Stimulated activated CD8-positive, alpha-beta memory T cell treated with anti-CD3 and anti-CD28 coated beads, Interleukin-4, amount 100 ng/mL, for 24 hours (primary cell): ENCODE measurements at regions not wholly inside any gene's neighbourhood (a gene's known extent, or its start where the extent isn't known, plus 50 kb on each side); places are given as distances from the start of the nearest gene placed in this dataset.

Experiments
- DNase-seq: peaks from one replicate; pipeline ENCODE4 v3.0.0-alpha.2; 2020; ENCODE audit warnings: low read depth

DNA sequence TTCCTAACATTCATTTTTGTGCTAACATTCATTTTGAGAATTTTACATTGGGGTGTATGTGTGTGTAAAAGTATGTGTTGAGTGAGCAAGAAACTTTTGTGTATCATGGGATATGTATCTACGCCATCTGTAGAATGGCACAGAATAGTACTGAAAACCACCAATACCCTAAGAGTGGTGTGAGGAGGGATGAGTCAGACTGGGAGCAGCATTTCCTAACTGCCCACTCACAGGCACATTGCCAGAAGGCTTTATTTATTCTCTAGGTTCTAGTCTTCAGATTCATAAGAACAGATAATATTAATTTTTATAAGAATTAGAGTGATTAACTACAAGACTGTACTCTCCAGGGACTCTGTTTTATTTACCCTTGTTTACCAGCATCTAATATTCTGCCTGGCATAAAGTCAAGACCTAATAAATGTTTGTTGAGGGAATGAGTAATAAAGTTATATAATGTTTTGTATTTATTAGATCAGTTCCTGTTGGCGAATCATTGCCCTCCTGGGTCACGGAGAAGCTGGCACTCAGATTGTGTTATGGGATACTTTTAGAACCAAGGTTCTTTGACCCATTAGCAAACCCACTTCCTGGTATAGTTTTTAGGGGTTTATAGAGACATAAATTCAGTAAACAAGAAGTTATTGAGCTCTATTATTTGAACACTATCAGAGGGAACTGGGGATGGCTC lies 159.1 kb upstream of the PPP2R2B start:
- no peak for DNase-seq

DNA sequence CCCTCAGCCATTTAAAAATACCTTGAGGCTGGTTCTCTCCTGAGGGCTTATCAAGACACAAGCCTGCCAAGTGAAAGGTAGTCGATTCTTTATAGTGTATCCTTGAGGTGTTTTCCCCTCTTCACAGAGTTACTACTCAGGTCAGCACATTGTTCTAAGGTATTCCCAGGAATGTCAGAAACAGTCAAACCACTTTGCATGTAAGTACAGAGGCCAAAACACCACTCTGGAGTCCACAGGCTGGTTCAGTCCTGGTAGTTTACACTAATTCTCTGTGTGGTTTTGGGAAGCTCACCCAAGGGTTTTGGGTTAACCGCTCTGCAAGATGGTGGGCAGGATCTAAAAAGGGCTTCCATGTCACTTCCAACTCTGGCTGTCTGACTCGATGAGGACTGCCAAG lies 162.3 kb upstream of the PPP2R2B start:
- no peak for DNase-seq

DNA sequence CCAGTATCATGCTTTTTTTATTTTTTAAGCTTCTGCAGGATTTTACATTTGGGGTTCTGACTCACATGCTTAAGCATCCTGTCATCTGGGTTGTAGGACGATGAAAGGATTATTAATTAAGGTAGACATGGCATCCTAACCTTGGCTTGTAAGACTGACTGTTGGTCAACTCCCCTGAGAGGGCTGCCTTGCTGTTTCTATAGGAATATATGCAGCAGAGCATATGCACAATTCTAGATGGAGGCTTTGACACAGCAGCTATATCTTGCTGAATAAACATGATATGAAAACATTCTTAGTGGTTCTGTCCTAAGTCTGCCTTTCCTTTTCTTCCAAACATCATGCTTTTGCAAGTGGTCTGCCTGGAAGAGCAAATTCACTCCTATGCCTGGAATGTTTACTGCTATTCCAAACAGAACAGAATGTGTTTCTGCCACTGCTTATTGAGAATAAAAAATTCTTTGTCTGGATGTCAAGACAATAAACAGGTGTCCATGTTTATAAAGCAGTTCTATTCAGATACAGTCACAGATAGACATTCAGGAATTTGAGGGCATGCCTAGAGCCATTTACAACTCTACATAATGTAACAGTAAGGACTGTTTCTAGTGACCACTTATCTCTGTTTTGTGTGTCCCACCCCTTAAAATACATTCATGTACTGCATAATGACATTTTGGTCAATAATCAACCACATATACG lies 166.2 kb upstream of the PPP2R2B start:
- DNase-seq = no peak

DNA sequence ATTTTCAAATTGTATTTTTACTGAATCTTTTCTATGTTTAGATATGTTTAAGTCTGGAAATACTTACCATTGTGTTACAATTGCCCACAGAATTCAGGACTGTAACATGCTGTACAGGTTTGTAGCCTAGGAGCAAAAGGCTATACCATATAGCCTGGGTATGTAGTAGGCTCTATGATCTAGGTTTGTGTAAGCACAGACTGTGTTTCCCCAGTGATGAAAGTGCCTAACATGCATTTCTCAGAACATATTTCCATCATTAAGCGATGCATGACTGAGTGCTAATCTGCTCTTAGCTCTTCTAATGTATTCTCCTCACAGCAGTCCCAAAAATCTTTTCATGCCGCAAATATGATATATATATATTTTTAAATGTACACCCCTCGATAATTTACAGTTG lies 166.7 kb upstream of the PPP2R2B start:
- DNase-seq = no peak

DNA sequence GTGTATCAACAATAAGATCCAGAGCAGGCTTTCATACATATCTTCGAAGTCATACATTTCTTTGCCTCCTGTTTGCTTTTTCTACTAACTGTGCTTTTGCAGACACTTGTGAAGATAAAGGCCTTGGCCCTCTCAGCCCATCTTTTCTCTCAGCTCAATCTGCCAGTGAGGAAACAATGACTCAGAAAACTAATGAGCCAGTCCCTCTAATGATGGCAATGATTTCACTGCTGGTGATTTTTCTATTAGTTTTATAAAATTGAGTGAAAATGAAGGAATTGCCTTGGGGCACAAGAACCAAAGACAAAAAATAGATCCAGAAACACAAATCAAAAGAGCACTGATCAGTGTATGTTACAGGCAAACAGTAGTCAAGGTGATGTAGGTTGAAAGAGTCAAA lies 167.7 kb upstream of the PPP2R2B start:
- no peak for DNase-seq

DNA sequence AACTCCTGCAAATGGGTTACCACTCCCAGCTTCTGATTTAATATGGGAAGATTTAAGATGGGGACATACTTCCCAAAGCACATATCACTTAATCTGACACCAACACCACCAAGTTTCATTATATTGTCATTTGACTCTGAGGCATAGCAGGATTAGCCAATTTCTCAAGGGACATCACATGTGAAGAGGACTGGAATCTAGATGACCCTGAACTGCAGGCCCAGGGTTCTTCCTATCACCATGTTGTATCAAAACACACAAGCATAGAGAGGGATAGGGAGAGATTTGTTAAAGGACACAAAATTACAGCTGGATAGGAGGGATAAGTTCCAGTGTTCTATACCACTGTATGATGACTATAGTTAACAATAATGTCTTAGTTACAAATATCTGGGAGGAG lies 168.3 kb upstream of the PPP2R2B start:
- no peak for DNase-seq

DNA sequence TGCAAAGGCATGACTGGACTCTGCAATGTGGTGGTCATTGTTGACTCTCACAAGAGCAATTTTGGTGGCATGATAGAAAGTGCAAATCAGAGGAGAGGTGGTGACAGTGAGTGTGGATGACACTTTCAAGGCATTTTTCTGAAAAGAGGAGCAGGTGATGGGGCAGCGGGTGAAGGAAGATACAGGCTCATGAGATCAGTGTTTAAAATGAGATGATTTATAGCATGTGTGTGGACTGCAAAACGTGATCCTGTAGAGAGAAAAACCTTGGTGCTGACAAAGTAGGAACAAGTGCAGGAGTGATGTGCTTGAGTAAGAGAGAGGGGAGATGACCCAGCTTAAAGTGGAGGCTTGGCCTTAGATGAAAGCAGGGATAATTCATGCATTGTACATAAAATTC lies 171.2 kb upstream of the PPP2R2B start:
- no peak for DNase-seq

DNA sequence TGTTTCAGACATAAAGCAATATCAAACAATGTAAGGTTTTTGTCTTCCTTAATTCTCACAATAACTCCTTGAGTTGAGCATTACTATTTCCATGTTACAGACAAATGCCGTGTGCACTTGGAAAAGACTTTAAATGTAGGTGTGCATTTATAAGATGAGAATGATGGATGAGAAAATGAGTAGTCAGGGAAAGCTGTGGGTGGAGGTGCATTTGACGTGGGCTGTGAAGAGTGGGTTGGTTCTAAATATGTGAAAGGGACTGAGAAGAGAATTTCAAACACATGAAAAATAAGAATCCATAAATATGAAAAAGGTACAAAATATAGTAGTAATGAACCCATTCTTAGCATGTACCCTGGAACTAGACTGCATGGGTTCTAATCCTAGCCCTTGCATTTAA lies 171.6 kb upstream of the PPP2R2B start:
- DNase-seq = no peak

DNA sequence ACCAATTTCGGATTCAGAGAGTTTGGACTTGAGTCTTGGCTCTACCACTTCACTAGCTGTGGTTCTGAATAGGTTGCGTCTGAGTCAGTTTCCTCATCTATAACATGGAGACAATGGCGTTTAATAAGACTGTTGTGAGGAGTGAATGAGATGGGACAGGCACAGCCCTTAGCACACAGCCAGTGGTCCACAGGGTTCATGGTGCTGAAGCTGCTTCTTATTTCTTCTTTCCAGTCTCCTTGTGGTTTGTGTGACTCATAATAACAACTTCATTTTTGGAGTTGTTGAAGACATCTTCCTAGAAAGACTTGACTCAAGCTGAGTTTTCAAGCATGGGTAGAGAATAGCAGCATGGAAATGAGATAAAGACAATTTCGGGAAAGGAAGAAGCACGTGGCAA lies 172.6 kb upstream of the PPP2R2B start:
- no peak for DNase-seq

DNA sequence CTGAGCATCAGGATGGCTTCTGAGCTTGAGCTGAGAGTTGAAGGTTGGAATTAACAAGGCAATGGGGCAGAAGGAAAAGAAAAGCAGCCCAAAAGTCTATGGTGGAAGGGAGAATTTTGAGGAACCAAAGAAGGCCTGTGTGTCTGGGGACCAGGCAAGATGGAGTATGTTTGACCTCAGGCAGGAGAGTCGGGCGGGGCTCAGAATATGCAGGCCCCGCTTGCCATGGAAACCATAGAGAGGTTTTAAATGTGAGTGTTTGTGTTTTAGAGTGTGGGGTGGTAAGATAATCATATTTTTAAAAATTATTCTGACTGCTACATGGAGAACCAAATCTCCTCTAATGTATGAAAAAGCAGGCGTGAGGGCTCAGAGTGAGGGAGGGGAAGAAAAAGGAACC lies 174.0 kb upstream of the PPP2R2B start:
- no peak for DNase-seq

DNA sequence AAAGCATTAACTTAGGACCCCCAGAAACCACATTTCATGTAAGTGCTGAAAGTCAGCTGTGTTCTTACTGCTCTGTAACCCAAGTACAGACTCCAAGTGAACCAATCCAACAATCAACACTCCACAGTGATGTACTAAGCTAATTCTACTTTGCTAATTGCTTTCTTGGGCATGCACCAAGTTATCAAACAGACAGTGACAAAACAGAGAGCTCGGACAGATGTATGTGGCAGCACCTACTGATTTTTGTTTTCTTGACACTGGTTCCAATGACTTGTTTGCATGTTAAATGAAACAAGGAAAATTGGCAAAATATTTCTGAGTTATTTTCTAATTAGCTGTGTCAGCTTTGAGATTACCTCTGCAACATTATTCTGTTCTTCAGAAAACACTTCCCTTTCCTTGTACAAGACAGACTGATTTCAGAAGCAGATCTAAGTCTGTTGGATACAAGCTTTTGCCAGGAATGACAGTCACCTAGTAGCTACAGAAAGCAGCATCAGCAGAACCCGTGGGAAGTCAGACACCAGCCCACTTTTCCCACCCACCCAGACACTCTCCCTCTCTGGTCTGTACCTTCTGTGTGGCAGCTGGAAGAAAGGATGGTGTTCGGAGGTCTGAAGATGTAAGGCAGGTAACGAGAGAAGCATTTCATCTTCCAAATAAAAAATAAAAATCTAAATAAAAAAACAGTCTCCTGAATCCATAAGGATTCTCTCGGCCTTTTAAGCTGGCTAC lies 176.7 kb upstream of the PPP2R2B start:
- no peak for DNase-seq

DNA sequence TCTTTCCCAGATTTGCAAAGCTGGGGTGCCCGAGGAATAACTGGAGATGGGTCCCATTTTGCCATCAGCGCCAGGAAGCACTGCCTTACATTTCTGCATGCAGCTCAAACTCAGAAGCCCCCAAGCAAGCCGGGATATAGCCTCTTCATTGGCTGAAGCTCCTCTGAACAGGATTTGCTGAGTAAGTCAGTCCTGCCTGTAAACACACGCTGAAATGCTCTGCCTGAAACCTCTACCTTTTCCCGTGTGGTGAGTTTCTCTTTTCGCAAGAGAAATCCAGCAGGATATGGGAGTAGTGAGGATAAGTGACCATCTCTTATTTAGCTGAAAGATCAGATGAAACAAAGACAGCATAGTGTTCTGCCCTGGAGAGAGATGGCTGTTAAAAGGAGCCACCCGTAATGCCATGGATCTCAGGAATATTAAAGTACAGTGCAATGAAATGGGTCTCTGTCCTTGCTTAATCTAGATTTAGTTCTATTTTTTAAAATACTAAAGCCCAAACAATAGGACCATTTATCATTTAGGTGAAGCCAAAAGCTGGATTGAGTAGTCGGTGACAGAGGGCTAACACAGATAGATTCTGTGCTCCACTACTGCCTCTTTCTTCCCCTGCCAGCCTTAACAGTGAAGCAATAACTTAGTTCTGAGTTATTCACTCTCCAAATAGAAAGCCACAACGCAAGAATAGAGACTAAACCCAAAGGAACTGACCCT lies 177.5 kb upstream of the PPP2R2B start:
- no peak for DNase-seq

DNA sequence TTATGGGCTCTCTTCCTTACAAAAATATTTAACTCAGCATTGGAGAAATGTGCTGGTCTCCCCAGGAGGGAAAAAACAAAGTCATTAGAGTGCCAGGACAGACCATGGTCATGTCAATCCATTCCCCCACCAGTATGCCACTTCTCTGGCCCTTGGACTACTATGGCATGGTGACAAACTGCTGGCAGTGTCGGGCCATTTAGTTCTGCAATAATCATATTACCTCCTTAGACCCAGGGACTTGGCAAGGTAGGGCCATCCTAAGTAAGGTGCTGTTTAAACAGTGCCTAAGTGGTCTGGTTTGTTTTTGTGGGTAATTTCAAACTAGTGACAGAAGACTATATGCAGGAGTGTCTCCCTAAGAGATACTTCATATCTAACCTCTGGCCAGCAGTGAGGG lies 177.8 kb upstream of the STK32A start:
- no peak for DNase-seq

DNA sequence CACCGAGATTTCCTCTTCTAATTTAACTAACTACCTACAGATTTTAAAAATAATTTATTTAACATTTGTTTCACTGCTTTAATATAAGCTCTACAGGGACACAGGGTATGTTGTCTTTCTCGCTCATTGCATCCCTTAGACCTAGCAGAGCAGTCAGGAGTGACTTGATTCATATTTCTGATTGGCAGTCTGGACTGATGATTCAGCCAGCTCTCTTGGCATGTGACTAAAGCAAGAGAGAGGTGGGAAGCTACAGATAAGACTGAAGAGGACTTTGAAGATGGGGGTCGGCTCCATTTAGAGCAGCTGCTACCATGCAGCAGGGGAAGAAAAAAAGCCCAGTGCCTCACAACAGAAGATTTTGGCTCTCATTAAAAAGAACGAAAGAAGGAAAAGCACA lies 173.4 kb upstream of the STK32A start:
- DNase-seq = no peak

DNA sequence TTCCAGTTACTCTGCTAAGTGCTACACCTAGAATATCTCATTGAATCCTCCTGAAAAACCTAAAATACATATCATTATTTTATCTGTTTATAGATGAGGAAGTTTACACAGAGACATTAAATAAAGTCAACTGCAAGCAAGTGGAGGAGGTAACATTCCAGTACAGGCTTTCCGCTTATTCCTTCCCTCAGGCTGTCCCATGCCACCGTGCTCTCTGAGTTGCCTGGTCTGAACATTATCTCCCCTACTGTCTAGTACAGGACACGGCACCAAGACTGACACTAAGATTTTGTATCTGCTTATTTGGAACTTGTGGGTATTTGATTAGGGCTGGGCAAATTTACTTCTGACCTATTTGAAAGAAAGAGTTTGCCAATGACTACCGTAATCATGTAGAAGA lies 172.4 kb upstream of the STK32A start:
- no peak for DNase-seq

DNA sequence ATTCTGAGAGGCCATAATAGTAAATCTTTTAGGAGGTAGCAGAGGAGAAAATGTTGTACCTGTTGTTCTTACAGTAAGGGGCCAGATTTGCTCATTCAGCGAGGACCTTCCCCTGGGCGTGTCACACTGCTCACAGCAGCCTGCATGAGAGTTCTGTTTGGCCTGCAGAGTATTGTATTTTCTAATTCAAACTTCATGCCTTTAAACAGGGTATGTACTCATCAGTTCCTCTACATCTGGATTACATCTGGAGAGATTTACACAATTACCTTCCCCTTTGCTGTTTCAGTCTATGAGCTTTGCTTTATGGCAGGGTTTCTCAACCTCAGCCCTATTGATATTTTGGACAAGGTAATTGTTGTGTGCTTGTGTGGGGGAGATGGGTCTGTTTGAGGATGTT lies 170.9 kb upstream of the STK32A start:
- no peak for DNase-seq

DNA sequence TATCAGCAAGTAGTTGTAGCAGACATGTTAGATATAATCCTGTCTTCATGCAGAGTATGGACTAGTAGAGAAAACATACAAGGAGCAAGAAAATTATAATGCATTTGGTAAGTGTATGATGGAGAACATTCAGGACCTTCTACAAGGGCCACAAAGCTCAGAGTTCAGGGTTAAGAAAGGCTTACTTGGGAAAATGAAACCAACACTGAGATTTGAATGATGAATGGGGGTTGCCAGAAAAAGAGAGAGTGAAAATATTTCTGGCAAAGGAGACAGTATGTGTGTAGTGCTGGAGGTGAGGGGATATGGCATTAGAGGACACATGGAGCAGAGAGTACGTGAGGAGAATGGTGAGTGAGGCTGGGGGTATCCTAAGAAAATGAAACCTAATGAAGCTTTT lies 169.8 kb upstream of the STK32A start:
- DNase-seq = no peak

DNA sequence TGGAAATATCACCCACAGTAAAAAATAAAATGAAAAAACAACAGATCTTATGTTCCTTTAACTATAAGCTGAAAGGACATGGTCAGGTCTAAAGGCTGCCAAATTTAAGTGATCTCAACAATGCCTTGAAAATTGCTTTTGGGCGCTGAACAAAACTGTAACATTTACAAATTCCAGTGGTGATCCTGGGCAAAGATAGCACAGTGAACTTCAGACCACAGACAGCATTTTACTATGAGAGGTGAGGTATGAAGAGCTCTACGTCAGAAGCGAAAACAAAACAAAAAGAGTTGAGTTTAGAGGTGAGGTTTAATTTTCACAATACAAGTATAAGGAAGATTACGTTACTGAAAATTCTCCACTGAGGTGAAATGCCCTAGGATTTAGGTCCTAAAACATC lies 165.8 kb upstream of the STK32A start:
- no peak for DNase-seq

DNA sequence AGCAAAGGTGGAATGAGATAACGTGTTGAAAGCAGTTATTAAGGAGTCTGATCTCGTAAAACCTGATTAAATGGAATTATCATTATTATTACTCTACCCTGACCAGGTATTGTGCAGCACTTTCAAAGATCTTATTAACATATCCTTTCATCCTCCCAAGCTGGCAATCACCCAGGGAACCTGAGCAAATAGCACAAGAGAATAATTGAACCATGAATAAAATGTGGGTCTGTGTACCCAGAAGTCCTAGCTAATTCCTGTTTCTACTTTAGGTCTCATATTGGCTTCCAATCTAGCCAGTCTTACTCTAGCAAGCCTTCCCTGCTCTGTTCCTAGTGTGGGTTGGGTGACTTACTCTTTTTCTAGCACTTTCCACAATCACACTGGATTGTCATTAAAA lies 162.2 kb upstream of the STK32A start:
- DNase-seq = no peak

DNA sequence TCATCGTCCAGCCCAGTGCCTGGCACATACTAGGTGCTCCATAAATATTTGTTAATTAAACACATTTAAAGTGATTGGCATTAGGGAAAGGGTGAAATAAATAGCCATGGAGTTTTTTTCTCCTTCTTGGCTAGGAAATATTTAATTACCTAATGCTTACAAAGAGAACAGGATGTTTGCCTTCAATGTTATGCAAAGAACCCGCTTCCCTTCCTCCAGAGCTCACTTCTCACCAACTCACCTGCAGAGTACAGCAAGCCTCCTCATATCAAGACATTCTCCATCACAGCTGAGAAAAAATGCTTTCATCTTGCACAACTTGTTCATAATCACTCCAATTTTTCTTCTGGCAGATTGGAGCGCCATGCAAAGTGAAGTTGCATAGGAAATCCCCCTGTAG lies 161.7 kb upstream of the STK32A start:
- DNase-seq = no peak

DNA sequence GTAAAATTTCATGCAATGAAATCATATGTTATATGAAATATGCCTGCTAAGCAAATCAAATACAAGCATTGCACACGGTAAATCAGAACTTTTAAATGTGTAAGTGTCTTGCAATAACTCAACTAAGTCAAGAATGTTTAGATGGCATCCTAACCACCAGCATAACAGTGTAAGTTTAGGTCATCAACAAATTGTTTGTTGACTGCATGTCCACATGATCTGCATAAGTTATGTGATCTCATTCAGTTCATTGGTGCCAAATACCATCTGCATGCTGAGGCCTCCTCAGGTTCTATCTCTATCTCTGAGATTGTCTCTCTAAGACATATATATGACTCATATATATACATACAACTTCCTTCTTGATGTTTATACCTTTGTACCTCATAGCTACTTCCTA lies 159.6 kb upstream of the STK32A start:
- no peak for DNase-seq

DNA sequence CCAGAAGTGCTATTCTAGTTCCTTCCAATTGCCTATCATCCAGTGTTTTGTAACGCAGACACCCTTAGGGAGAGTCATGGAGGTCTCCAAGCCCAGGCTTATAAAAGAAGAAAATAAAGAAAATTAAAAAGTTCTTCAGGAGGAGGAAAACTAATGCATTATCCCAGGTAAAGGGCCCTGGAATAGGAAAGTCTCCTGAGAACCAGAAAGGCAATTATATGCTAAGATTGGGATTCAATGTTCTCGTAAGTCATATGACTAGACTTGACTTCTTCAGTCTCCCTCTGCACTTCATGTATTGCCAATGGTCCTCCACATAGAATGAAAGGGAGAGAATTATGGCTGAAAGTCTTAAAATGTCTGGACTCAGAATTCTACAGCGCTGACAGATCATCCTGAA lies 154.4 kb upstream of the STK32A start:
- no peak for DNase-seq

DNA sequence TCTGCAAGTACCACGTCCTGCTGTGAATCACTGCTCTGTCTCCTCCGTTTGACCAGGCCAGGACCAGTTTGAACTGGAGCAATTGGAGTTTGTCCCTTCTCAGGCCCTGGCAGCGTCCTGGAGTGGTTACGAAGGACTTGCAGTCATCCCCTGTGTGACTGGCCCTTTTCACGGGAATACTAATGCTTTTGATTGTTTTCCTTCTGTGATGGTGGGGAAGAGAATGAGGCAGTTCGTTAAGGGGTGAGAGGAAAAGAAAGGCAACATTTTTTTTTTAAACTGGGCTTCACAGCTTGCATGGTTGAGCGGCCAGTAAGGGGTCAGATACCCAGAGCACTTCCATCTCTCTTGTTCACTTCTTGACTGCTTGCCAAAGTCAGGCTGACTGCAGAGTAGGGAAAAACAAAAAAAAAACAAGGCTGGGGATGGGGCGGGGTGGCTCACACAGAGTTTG lies 153.5 kb upstream of the STK32A start:
- no peak for DNase-seq
